Type B pancreatic cell (in vitro differentiated cells): ENCODE measurements at regions not wholly inside any gene's neighbourhood (a gene's known extent, or its start where the extent isn't known, plus 50 kb on each side); places are given as distances from the start of the nearest gene placed in this dataset.

ENCODE experiments used
- DNase-seq: peaks from one replicate; pipeline ENCODE4 v3.0.0; 2021; ENCODE audit warnings: mixed read lengths; ENCODE audit not compliant: unreplicated experiment; ENCODE audit errors: extremely low spot score
- H3K27ac Mint-ChIP-seq: 2 replicates; pipeline ENCODE4 v1.8.0; 2021; ENCODE audit warnings: mild to moderate bottlenecking, mixed read lengths
- H3K27me3 Mint-ChIP-seq: 2 replicates; pipeline ENCODE4 v1.8.0; 2021; ENCODE audit warnings: mixed read lengths
- H3K36me3 Mint-ChIP-seq: 2 replicates; pipeline ENCODE4 v1.8.0; 2021; ENCODE audit warnings: mixed read lengths
- H3K4me1 Mint-ChIP-seq: one replicate; pipeline ENCODE4 v1.8.0; 2021; ENCODE audit warnings: mixed read lengths; ENCODE audit not compliant: unreplicated experiment
- H3K4me3 Mint-ChIP-seq: 2 replicates; pipeline ENCODE4 v1.8.0; 2021; ENCODE audit warnings: mild to moderate bottlenecking, mixed read lengths
- H3K9me3 Mint-ChIP-seq: 2 replicates; pipeline ENCODE4 v1.8.0; 2021; ENCODE audit warnings: mixed read lengths
- TF ChIP-seq, protein P1 (sequence below): fragments of 200-600 bp; sonication (generic); conservative IDR thresholded peaks from 2 replicates; pipeline ENCODE4 v1.5.0; 2021; ENCODE audit warnings: antibody characterized with exemption, mild to moderate bottlenecking

DNA sequence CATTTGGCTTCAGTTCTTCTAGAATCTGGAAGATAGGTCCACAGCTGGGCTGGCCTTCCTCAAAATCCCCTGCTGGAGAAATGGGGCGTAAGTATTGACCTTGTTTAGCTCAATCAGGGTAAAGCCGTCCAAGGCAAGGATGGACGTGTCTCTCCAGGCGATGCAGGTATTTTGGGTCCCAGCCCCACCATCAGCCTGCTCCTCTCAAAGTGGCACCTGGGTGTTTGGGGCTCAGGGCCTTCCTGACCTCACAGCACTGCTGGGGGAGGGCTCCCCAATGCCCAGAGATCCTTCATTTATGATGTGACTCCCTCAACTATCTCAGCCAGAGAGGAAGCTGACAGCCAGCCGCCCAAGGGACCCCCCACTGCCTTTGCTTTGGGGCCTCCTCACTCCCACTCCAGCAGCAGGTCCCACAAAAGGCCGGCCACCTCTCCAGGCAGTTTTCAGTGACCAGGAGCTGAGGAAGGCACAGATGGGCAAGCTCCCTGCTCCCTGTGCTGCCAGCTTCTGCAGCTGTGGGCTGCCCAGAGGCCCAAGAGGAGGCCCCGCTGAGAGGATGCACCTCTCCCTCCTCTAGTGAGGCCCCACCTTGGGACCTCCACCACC lies 140.0 kb upstream of the TCERG1L start:
- TF ChIP-seq, protein P1, sequence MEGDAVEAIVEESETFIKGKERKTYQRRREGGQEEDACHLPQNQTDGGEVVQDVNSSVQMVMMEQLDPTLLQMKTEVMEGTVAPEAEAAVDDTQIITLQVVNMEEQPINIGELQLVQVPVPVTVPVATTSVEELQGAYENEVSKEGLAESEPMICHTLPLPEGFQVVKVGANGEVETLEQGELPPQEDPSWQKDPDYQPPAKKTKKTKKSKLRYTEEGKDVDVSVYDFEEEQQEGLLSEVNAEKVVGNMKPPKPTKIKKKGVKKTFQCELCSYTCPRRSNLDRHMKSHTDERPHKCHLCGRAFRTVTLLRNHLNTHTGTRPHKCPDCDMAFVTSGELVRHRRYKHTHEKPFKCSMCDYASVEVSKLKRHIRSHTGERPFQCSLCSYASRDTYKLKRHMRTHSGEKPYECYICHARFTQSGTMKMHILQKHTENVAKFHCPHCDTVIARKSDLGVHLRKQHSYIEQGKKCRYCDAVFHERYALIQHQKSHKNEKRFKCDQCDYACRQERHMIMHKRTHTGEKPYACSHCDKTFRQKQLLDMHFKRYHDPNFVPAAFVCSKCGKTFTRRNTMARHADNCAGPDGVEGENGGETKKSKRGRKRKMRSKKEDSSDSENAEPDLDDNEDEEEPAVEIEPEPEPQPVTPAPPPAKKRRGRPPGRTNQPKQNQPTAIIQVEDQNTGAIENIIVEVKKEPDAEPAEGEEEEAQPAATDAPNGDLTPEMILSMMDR: no peak
- no peak for DNase-seq
- Mint-ChIP-seq H3K4me3 (no peak overlapping the region), H3K9me3 (no peaks in the 10 kb centered on the region), H3K27ac (no peak overlapping the region), H3K4me1 (peaks cover 33% of the 10 kb centered on the region), H3K36me3 (no peaks in the 10 kb centered on the region), H3K27me3 (peaks cover 30% of the 10 kb centered on the region)

DNA sequence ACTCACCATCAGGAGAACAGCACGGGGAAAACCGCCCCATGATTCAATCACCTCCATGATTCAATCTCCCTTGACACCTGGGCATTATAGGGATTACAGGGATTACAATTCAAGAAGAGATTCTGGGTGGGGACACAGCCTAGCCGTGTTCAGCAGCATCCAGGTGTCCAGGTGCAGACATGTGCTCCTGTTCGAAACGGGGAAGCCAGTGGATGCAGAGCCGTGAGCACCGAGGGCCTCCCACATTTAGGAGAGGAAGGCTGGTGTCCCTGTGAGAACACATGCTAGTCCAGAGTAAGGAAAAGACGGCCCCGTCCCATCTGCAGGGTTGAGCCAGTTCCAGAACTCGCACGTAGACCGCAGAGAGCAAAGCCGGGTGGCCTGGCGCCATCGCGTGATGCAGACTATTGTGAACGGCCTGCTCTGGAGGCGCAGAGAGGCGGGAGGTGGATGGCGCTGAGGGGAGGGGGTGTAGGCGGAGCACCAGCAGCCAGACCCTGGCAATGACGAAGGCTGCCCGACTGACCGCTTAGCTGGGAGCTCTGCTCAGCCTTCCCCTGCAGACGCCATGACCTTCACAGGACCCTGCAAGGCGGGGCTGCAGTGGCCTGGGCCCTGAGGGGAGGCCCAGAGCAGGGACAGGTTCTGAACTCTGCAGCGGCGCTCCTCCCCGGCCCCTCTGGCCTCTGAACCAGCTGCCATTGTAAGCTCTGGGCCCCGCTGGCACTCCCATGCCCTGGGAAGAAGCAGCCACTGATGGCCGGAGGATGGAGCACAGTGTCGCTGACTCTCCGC lies 141.6 kb upstream of the TCERG1L start:
- TF ChIP-seq, protein P1: no peak
- H3K27me3 Mint-ChIP-seq: peaks cover 46% of the 10 kb centered on the region
- H3K36me3 Mint-ChIP-seq: no peaks in the 10 kb centered on the region
- peak; percentile 68 for DNase-seq
- H3K9me3 Mint-ChIP-seq: no peaks in the 10 kb centered on the region
- H3K27ac Mint-ChIP-seq: no peak overlapping the region
- H3K4me3 Mint-ChIP-seq: peak overlapping the region; percentile 79
- H3K4me1 Mint-ChIP-seq: peaks cover 34% of the 10 kb centered on the region

DNA sequence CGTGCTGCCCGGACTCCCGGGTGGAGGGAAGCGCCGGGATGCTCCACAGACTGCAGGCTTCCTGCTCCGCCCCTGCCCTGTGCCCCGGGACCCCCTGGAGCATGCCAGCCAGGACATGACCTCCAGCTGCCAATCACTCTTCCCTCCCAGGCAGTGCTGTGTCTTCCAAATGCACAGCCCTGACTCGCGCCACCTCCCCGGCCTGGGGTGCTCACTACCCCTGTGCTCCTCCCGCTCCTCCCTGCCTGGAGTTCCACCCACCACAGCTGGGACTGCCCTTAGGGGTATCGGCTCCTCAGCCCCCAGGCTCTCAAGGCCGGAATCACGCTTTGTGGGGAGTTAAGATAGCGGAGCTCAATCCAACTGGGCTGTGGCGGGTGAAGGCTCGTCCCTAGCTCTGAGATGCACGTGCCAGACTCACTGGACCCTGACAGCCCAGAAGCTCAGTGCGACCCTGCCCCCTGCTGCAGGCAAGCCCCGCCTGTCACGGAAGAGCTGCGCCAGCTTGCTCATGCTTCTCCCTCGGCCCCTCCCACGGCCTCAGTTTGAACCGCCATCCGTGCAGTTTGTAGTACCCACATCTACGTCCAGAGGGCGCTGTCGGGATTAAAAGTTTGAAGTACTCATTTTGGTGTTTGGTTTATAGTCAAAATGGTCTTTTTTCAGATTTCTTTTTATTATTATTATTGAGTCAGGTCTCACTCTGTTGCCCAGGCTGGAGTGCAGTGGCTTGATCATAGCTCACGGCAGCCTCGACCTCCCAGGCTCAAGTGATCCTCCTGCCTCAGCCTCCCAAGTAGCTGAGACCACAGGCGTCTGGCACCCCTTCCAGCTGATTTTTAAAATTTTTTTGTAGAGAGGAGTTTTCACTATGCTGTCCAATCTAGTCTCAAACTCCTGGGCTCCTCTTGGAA lies 142.5 kb upstream of the TCERG1L start:
- H3K36me3 Mint-ChIP-seq: no peaks in the 10 kb centered on the region
- peak overlapping the region; percentile 68 for H3K27ac Mint-ChIP-seq
- DNase-seq: peak; percentile 86
- peaks cover 50% of the 10 kb centered on the region for H3K27me3 Mint-ChIP-seq
- peaks cover 34% of the 10 kb centered on the region for H3K4me1 Mint-ChIP-seq
- TF ChIP-seq, protein P1: peak; percentile 96
- no peaks in the 10 kb centered on the region for H3K9me3 Mint-ChIP-seq
- peak overlapping the region; percentile 79 for H3K4me3 Mint-ChIP-seq

DNA sequence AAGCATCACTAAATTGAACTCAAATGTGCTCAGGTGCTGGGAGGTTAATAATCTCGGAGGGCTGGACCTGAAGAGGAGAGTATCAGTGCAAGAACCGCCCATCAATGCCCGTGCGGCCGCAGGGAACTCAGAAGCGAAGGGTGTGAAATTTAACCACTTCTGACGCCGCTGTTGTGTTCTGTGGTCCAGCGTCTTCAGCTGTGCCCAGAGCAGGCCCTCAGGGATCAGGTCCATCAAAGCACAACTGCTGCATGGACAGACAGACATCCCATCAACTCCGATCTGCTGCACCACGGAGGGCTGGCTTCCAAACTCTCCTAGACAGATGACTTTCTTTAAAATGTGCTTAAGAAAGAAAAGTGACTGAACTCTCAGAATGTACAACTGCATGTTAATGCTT lies 144.9 kb upstream of the TCERG1L start:
- H3K4me1 Mint-ChIP-seq: peaks cover 35% of the 10 kb centered on the region
- H3K36me3 Mint-ChIP-seq: no peaks in the 10 kb centered on the region
- H3K9me3 Mint-ChIP-seq: no peaks in the 10 kb centered on the region
- TF ChIP-seq, protein P1: no peak
- DNase-seq: no peak
- H3K27ac Mint-ChIP-seq: no peak overlapping the region
- H3K27me3 Mint-ChIP-seq: peaks cover 61% of the 10 kb centered on the region
- no peak overlapping the region for H3K4me3 Mint-ChIP-seq

DNA sequence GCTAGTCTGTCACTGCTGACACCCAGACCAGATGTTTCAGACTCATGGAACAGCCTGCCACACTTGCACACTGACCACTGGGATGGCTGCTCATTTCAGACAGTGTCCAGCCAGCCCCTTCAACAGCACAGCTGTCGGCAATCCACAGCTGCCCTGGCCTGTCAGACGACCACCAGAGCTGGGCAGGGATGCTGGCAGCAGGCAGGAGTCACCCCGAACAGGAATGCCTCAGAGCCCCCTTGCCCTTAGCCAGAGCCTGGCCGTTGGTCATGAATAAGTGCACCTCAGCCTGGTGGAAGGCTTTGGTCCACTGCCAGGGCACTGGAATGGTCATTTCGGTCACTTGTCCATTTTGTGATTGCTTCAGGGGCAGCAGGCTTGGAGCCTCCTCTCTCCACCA lies 149.6 kb upstream of the TCERG1L start:
- peaks cover 11% of the 10 kb centered on the region for H3K4me1 Mint-ChIP-seq
- TF ChIP-seq, protein P1: no peak
- H3K9me3 Mint-ChIP-seq: no peaks in the 10 kb centered on the region
- DNase-seq: no peak
- H3K27me3 Mint-ChIP-seq: peaks cover 70% of the 10 kb centered on the region
- no peak overlapping the region for H3K27ac Mint-ChIP-seq
- no peaks in the 10 kb centered on the region for H3K36me3 Mint-ChIP-seq
- no peak overlapping the region for H3K4me3 Mint-ChIP-seq
